ENCODE measurements at regions not wholly inside any gene's neighbourhood (a gene's known extent, or its start where the extent isn't known, plus 50 kb on each side); places are given as distances from the start of the nearest gene placed in this dataset.

DNA sequence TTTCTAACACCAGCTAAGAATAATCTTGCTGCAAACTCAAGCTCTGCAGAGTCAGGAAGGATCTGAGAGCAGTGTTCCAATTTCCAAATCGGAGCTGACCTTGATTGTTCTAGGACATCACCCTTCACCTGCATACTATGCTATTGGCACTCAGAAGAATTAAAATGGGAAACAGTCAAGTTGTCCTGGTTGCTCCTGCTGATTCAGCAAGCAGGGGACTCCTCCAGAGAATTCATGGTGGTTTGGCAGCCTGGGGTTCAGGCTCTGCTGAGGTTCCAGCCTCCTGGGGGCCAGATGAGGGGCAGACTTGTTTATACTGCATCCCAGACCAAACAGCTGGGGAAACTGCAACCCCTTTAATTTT lies 213.7 kb upstream of the ADAMTS9 start (continued):
- TF ChIP-seq, protein P1, sequence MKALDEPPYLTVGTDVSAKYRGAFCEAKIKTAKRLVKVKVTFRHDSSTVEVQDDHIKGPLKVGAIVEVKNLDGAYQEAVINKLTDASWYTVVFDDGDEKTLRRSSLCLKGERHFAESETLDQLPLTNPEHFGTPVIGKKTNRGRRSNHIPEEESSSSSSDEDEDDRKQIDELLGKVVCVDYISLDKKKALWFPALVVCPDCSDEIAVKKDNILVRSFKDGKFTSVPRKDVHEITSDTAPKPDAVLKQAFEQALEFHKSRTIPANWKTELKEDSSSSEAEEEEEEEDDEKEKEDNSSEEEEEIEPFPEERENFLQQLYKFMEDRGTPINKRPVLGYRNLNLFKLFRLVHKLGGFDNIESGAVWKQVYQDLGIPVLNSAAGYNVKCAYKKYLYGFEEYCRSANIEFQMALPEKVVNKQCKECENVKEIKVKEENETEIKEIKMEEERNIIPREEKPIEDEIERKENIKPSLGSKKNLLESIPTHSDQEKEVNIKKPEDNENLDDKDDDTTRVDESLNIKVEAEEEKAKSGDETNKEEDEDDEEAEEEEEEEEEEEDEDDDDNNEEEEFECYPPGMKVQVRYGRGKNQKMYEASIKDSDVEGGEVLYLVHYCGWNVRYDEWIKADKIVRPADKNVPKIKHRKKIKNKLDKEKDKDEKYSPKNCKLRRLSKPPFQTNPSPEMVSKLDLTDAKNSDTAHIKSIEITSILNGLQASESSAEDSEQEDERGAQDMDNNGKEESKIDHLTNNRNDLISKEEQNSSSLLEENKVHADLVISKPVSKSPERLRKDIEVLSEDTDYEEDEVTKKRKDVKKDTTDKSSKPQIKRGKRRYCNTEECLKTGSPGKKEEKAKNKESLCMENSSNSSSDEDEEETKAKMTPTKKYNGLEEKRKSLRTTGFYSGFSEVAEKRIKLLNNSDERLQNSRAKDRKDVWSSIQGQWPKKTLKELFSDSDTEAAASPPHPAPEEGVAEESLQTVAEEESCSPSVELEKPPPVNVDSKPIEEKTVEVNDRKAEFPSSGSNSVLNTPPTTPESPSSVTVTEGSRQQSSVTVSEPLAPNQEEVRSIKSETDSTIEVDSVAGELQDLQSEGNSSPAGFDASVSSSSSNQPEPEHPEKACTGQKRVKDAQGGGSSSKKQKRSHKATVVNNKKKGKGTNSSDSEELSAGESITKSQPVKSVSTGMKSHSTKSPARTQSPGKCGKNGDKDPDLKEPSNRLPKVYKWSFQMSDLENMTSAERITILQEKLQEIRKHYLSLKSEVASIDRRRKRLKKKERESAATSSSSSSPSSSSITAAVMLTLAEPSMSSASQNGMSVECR (CRISPR knock-in tag; IDR thresholded peaks at IDR 0.05; ENCODE audit: borderline replicate concordance), result no peak
- TF ChIP-seq, protein P2, sequence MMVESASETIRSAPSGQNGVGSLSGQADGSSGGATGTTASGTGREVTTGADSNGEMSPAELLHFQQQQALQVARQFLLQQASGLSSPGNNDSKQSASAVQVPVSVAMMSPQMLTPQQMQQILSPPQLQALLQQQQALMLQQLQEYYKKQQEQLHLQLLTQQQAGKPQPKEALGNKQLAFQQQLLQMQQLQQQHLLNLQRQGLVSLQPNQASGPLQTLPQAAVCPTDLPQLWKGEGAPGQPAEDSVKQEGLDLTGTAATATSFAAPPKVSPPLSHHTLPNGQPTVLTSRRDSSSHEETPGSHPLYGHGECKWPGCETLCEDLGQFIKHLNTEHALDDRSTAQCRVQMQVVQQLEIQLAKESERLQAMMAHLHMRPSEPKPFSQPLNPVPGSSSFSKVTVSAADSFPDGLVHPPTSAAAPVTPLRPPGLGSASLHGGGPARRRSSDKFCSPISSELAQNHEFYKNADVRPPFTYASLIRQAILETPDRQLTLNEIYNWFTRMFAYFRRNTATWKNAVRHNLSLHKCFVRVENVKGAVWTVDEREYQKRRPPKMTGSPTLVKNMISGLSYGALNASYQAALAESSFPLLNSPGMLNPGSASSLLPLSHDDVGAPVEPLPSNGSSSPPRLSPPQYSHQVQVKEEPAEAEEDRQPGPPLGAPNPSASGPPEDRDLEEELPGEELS (CRISPR knock-in tag; IDR thresholded peaks at IDR 0.05), result no peak
- TF ChIP-seq, protein P3, sequence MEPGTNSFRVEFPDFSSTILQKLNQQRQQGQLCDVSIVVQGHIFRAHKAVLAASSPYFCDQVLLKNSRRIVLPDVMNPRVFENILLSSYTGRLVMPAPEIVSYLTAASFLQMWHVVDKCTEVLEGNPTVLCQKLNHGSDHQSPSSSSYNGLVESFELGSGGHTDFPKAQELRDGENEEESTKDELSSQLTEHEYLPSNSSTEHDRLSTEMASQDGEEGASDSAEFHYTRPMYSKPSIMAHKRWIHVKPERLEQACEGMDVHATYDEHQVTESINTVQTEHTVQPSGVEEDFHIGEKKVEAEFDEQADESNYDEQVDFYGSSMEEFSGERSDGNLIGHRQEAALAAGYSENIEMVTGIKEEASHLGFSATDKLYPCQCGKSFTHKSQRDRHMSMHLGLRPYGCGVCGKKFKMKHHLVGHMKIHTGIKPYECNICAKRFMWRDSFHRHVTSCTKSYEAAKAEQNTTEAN (CRISPR knock-in tag; IDR thresholded peaks at IDR 0.05), result no peak

- H3K27ac Mint-ChIP-seq, result no peak overlapping the region
- ATAC-seq (no peak), DNase-seq (ENCODE audit: low spot score) (no peak)
- H3K27me3 Mint-ChIP-seq (ENCODE audit: low read depth), result no peaks in the 10 kb centered on the region
- no peaks in the 10 kb centered on the region for H3K36me3 Mint-ChIP-seq
- H3K4me1 Mint-ChIP-seq, result peaks cover 28% of the 10 kb centered on the region
- ChIA-PET CTCF (no interaction called here), POLR2A (no interaction called here)
- no peaks in the 10 kb centered on the region for H3K9me3 Mint-ChIP-seq
- H3K4me3 Mint-ChIP-seq, result no peak overlapping the region
- TF ChIP-seq TEAD1 (CRISPR knock-in tag; IDR thresholded peaks at IDR 0.05), result no peak
- TF ChIP-seq STAT6 (CRISPR knock-in tag; conservative IDR thresholded peaks at IDR 0.05; ENCODE audit: low read depth), result no peak
- TF ChIP-seq ZNF532 (CRISPR knock-in tag; IDR thresholded peaks at IDR 0.05; ENCODE audit: borderline replicate concordance), result no peak
- no peak for TF ChIP-seq IRF2 (CRISPR knock-in tag; IDR thresholded peaks at IDR 0.05; ENCODE audit: borderline replicate concordance, low read depth)
- TF ChIP-seq CREB1 (CRISPR knock-in tag; IDR thresholded peaks at IDR 0.05), result no peak
- no peak for TF ChIP-seq ZNF121 (CRISPR knock-in tag; IDR thresholded peaks at IDR 0.05)
- TF ChIP-seq, protein P1 (CRISPR knock-in tag; IDR thresholded peaks at IDR 0.05; ENCODE audit: borderline replicate concordance), result no peak
- TF ChIP-seq CDX4 (CRISPR knock-in tag; IDR thresholded peaks at IDR 0.05; ENCODE audit: borderline replicate concordance), result no peak
- TF ChIP-seq NR3C1 (CRISPR knock-in tag; conservative IDR thresholded peaks at IDR 0.05; ENCODE audit: low read depth), result no peak
- TF ChIP-seq JUN (CRISPR knock-in tag; IDR thresholded peaks at IDR 0.05), result no peak
These were observed 213.1 kb upstream of the ADAMTS9 start for GRCh38 chr3:64900617-64901521.

All from WTC11 (cell line).